Mesendoderm (in vitro differentiated cells): ENCODE measurements at regions not wholly inside any gene's neighbourhood (a gene's known extent, or its start where the extent isn't known, plus 50 kb on each side); places are given as distances from the start of the nearest gene placed in this dataset.

ENCODE experiments used
- DNase-seq: peaks from one replicate; pipeline ENCODE4 v3.0.0; 2013
- H2AK5ac ChIP-seq: 2 replicates; pipeline ENCODE4 v1.6.1; 2013; ENCODE audit warnings: low read length, inconsistent platforms
- H2BK120ac ChIP-seq: 2 replicates; pipeline ENCODE4 v1.6.1; 2013; ENCODE audit warnings: low read depth, mild to moderate bottlenecking, low read length, moderate library complexity, mixed read lengths
- H2BK15ac ChIP-seq: replicated peaks from 2 replicates; pipeline ENCODE4 v1.6.1; 2013; ENCODE audit warnings: low read depth, mild to moderate bottlenecking, moderate library complexity
- H2BK5ac ChIP-seq: 2 replicates; pipeline ENCODE4 v1.6.1; 2013; ENCODE audit warnings: low read length, inconsistent platforms
- H3K18ac ChIP-seq: 2 replicates; pipeline ENCODE4 v1.6.1; 2013; ENCODE audit warnings: mild to moderate bottlenecking, low read length, mixed read lengths
- H3K23ac ChIP-seq: one replicate; pipeline ENCODE4 v1.6.1; 2013; ENCODE audit warnings: low read length
- H3K27ac ChIP-seq: 2 replicates; pipeline ENCODE4 v1.5.1; 2013; ENCODE audit warnings: low read depth, mild to moderate bottlenecking, inconsistent platforms, low read length, moderate library complexity
- H3K27me3 ChIP-seq: 2 replicates; pipeline ENCODE4 v1.6.1; 2013; ENCODE audit warnings: low read length, control low read depth, mild to moderate bottlenecking, inconsistent platforms; ENCODE audit not compliant: insufficient read depth, poor library complexity
- H3K36me3 ChIP-seq: 2 replicates; pipeline ENCODE4 v1.6.1; 2013; ENCODE audit warnings: low read length, inconsistent platforms; ENCODE audit not compliant: control insufficient read depth, insufficient read depth
- H3K4ac ChIP-seq: one replicate; pipeline ENCODE4 v1.6.1; 2013; ENCODE audit warnings: low read depth, mild to moderate bottlenecking, low read length, moderate library complexity
- H3K4me1 ChIP-seq: 2 replicates; pipeline ENCODE4 v1.6.1; 2013; ENCODE audit warnings: low read depth, low read length, inconsistent platforms; ENCODE audit not compliant: control insufficient read depth
- H3K4me2 ChIP-seq: 2 replicates; pipeline ENCODE4 v1.6.1; 2013; ENCODE audit warnings: low read length
- H3K4me3 ChIP-seq: 2 replicates; pipeline ENCODE4 v1.5.1; 2013; ENCODE audit warnings: mild to moderate bottlenecking, low read length
- H3K56ac ChIP-seq: one replicate; pipeline ENCODE4 v1.6.1; 2013; ENCODE audit warnings: low read length
- H3K79me1 ChIP-seq: 2 replicates; pipeline ENCODE4 v1.6.1; 2013; ENCODE audit warnings: low read length, inconsistent platforms
- H3K79me2 ChIP-seq: 2 replicates; pipeline ENCODE4 v1.6.1; 2013; ENCODE audit warnings: mild to moderate bottlenecking, low read length; ENCODE audit not compliant: control insufficient read depth, insufficient read depth
- H3K9ac ChIP-seq: 2 replicates; pipeline ENCODE4 v1.6.1; 2013; ENCODE audit warnings: low read length, inconsistent platforms
- H4K5ac ChIP-seq: one replicate; pipeline ENCODE4 v1.6.1; 2013; ENCODE audit warnings: low read length
- H4K8ac ChIP-seq: one replicate; pipeline ENCODE4 v1.6.1; 2013; ENCODE audit warnings: low read depth, mild to moderate bottlenecking, control low read depth, low read length, moderate library complexity
- WGBS: extraction: QIAGEN DNeasy Blood & Tissue Kit; methylation state at CpG from one replicate; pipeline ENCODE4 v1.1.7; 2013; ENCODE audit warnings: low lambda C conversion rate, missing lambda C conversion rate; ENCODE audit not compliant: insufficient coverage; ENCODE audit errors: extremely low coverage; 5-methylcytosine and 5-hydroxymethylcytosine counted together

GRCh38 chr2:103355287-103355686 lies 593.5 kb downstream of the TMEM182 start:
- H3K79me1 ChIP-seq: no peaks in the 10 kb centered on the region

GRCh38 chr2:103361712-103362111 lies 599.9 kb downstream of the TMEM182 start:
- Histone ChIP-seq H3K27ac (no peak overlapping the region), H3K4me3 (no peak overlapping the region), H2BK5ac (no peak overlapping the region), H3K79me2 (no peaks in the 10 kb centered on the region), H2BK120ac (no peak overlapping the region), H3K4me1 (no peaks in the 10 kb centered on the region), H2BK15ac (no peak overlapping the region), H3K4ac (no peak overlapping the region), H3K36me3 (no peaks in the 10 kb centered on the region), H4K8ac (no peak overlapping the region), H3K4me2 (no peak overlapping the region), H4K5ac (no peak overlapping the region), H3K79me1 (no peaks in the 10 kb centered on the region), H3K9ac (no peak overlapping the region), H3K23ac (no peak overlapping the region), H2AK5ac (no peak overlapping the region), H3K18ac (no peak overlapping the region), H3K27me3 (no peaks in the 10 kb centered on the region), H3K56ac (no peak overlapping the region)
- no CpG with 5 or more reads among the region's 21 CpGs for WGBS
- no peak for DNase-seq

More at GRCh38 chr2:103355287-103355686, 593.5 kb downstream of the TMEM182 start:
- H3K23ac ChIP-seq: no peak overlapping the region
- H3K4me1 ChIP-seq: no peaks in the 10 kb centered on the region
- no peak overlapping the region for H3K56ac ChIP-seq
- H3K36me3 ChIP-seq: no peaks in the 10 kb centered on the region
- H2BK5ac ChIP-seq: no peak overlapping the region
- WGBS: no CpG with 5 or more reads among the region's 1 CpG
- H4K8ac ChIP-seq: no peak overlapping the region
- H3K18ac ChIP-seq: no peak overlapping the region
- H4K5ac ChIP-seq: no peak overlapping the region
- no peak overlapping the region for H2BK120ac ChIP-seq
- no peak overlapping the region for H2BK15ac ChIP-seq
- H3K27me3 ChIP-seq: no peaks in the 10 kb centered on the region
- H3K79me2 ChIP-seq: no peaks in the 10 kb centered on the region
- no peak overlapping the region for H3K9ac ChIP-seq
- H3K4ac ChIP-seq: no peak overlapping the region
- no peak overlapping the region for H3K27ac ChIP-seq
- H3K4me2 ChIP-seq: no peak overlapping the region
- no peak overlapping the region for H2AK5ac ChIP-seq
- DNase-seq: no peak
- no peak overlapping the region for H3K4me3 ChIP-seq

DNA sequence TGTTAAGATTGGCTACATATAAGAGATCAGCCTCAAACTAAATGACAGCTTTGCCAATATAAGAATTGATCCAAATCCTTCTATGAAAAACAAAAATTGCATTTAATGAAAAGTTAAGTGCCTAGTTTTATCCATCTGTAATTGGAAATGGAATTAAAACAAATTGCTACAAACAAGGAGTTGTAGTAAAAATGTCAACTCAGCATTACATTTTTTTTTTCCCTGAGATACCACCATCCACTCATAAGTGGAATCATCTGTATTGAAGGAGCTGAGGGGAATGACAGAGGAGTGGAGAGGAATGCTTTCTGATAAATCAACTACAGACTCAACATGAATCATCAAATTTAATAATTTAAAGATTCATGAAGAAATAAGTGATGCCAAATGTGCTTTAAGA lies 601.8 kb downstream of the TMEM182 start:
- no peak for DNase-seq
- Histone ChIP-seq H3K56ac (no peak overlapping the region), H3K4me2 (no peak overlapping the region), H3K23ac (no peak overlapping the region), H4K5ac (no peak overlapping the region), H3K4me1 (no peaks in the 10 kb centered on the region), H2BK15ac (no peak overlapping the region), H2BK5ac (no peak overlapping the region), H3K79me1 (no peaks in the 10 kb centered on the region), H3K18ac (no peak overlapping the region), H3K4me3 (no peak overlapping the region), H3K79me2 (no peaks in the 10 kb centered on the region), H2BK120ac (no peak overlapping the region), H2AK5ac (no peak overlapping the region), H3K27me3 (no peaks in the 10 kb centered on the region), H4K8ac (no peak overlapping the region), H3K27ac (no peak overlapping the region), H3K36me3 (no peaks in the 10 kb centered on the region), H3K4ac (no peak overlapping the region), H3K9ac (no peak overlapping the region)

DNA sequence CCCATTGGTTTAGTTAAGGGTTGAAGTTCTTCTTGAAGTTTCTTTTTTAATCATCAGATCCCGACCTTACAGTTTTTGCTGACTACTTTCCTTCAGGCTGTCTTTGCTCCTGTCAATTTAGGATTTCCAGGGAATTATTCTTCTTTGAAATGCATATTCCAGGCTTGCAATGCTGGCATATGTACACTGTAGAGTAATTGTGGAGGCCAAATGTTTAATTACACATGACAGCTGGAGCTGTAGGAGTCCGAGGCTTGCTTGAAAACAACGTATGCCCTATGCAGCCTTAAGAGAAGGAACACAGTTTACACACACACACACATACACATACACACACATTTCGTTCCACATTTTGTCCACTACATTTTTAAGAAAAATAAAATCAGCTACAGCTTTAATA lies 602.3 kb downstream of the TMEM182 start:
- Histone ChIP-seq H3K27me3 (no peaks in the 10 kb centered on the region), H2BK15ac (peak overlapping the region; percentile 74), H3K27ac (no peak overlapping the region), H3K9ac (no peak overlapping the region), H2AK5ac (no peak overlapping the region), H3K23ac (no peak overlapping the region), H2BK120ac (no peak overlapping the region), H2BK5ac (no peak overlapping the region), H3K79me1 (no peaks in the 10 kb centered on the region), H3K56ac (no peak overlapping the region), H4K5ac (no peak overlapping the region), H4K8ac (no peak overlapping the region), H3K4me2 (no peak overlapping the region), H3K18ac (no peak overlapping the region), H3K4me1 (no peaks in the 10 kb centered on the region), H3K36me3 (no peaks in the 10 kb centered on the region), H3K4ac (no peak overlapping the region), H3K4me3 (no peak overlapping the region), H3K79me2 (no peaks in the 10 kb centered on the region)
- WGBS: no CpG with 5 or more reads among the region's 4 CpGs
- DNase-seq: no peak

GRCh38 chr2:103365071-103365470 lies 603.2 kb downstream of the TMEM182 start:
- DNase-seq: no peak
- Histone ChIP-seq H4K5ac (no peak overlapping the region), H3K4ac (no peak overlapping the region), H3K23ac (no peak overlapping the region), H3K56ac (no peak overlapping the region), H4K8ac (no peak overlapping the region), H3K4me1 (no peaks in the 10 kb centered on the region), H3K79me1 (no peaks in the 10 kb centered on the region), H3K27ac (no peak overlapping the region), H2BK120ac (no peak overlapping the region), H3K36me3 (no peaks in the 10 kb centered on the region), H3K4me3 (no peak overlapping the region), H2BK5ac (no peak overlapping the region), H3K18ac (no peak overlapping the region), H3K9ac (no peak overlapping the region), H3K4me2 (no peak overlapping the region), H3K27me3 (no peaks in the 10 kb centered on the region), H2AK5ac (no peak overlapping the region), H3K79me2 (no peaks in the 10 kb centered on the region), H2BK15ac (no peak overlapping the region)
- WGBS: no CpG with 5 or more reads among the region's 4 CpGs

GRCh38 chr2:103367877-103368276 lies 606.0 kb downstream of the TMEM182 start:
- H4K8ac ChIP-seq: no peak overlapping the region
- no peak overlapping the region for H3K27ac ChIP-seq
- H3K27me3 ChIP-seq: no peaks in the 10 kb centered on the region
- 100% methylated on average over 2 of the region's 4 CpGs for WGBS
- no peaks in the 10 kb centered on the region for H3K4me1 ChIP-seq
- H3K36me3 ChIP-seq: no peaks in the 10 kb centered on the region
- no peak overlapping the region for H3K23ac ChIP-seq
- no peak overlapping the region for H3K18ac ChIP-seq
- H2BK120ac ChIP-seq: no peak overlapping the region
- H3K79me1 ChIP-seq: no peaks in the 10 kb centered on the region
- no peak overlapping the region for H3K9ac ChIP-seq
- H4K5ac ChIP-seq: no peak overlapping the region
- H3K4ac ChIP-seq: no peak overlapping the region
- no peaks in the 10 kb centered on the region for H3K79me2 ChIP-seq
- no peak overlapping the region for H2BK5ac ChIP-seq
- H2BK15ac ChIP-seq: no peak overlapping the region
- H3K56ac ChIP-seq: no peak overlapping the region
- H3K4me2 ChIP-seq: no peak overlapping the region
- no peak overlapping the region for H3K4me3 ChIP-seq
- DNase-seq: no peak
- no peak overlapping the region for H2AK5ac ChIP-seq
